ENCODE measurements at regions not wholly inside any gene's neighbourhood (a gene's known extent, or its start where the extent isn't known, plus 50 kb on each side); places are given as distances from the start of the nearest gene placed in this dataset.

DNA sequence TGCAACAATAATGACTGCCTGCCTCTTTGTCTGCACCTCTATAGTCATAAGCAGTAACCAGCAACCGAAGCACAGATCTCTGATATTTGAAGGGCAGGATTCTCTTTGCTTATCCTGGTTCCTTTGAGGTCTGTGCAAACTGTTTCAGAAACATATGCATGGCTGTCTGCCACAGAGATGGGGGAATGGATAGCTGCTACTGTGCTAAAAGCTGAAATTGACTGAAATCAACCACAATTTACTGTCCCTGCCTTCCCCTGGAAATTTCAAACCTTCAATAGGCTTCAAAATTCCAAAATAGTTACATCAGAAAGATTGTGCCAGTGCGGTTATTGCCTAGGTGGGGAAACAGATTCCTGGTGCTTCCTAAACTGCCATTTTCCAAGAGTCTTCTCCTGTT, 136.8 kb upstream of the GORAB start:
- DNase-seq (ENCODE audit: low read depth in 1 of 2, low spot score in 2 of 2) (no peak), FAIRE-seq (no peak)
- Histone ChIP-seq H3K23ac (ENCODE audit: insufficient read length) (no peak overlapping the region), H3K79me1 (ENCODE audit: low read depth, low read length) (no peaks in the 10 kb centered on the region), H3K56ac (replicated peaks; ENCODE audit: insufficient read length, low read depth, low read length) (no peak overlapping the region), H2AFZ (ENCODE audit: low read length) (no peak overlapping the region), H3K18ac (ENCODE audit: extremely low read depth, low read length) (no peak overlapping the region), H4K91ac (replicated peaks; ENCODE audit: insufficient read length, low read length) (no peak overlapping the region), H4K5ac (ENCODE audit: insufficient read length, low read depth, low read length) (no peak overlapping the region), H2BK20ac (ENCODE audit: low read length) (no peak overlapping the region), H3K14ac (ENCODE audit: insufficient read length) (no peak overlapping the region), H2BK5ac (ENCODE audit: low read depth, low read length) (no peak overlapping the region), H3K4me1 (replicated peaks in 1 of 4; ENCODE audit: control insufficient read depth in 3 of 4, insufficient read depth in 4 of 4, low read length in 3 of 4) (peaks cover 0 to 4% (median 0%) of the 10 kb centered on the region in 4 experiments; a peak in 1 of 7 replicates), H3K4ac (replicated peaks; ENCODE audit: insufficient read length, low read depth, low read length) (no peak overlapping the region), H2AK5ac (ENCODE audit: low read depth, low read length) (no peak overlapping the region), H3K9ac (replicated peaks in 1 of 4; ENCODE audit: extremely low read depth in 1 of 4, low read depth in 3 of 4, low read length in 3 of 4) (no peak overlapping the region), H3K23me2 (ENCODE audit: low read depth, low read length) (no peaks in the 10 kb centered on the region), H3K79me2 (ENCODE audit: control insufficient read depth in 1 of 2, insufficient read depth in 2 of 2, low read length in 2 of 2) (no peaks in the 10 kb centered on the region), H3K36me3 (ENCODE audit: control insufficient read depth in 2 of 4, insufficient read depth in 4 of 4, low read length in 3 of 4) (no peaks in the 10 kb centered on the region), H4K8ac (ENCODE audit: extremely low read depth, insufficient read depth, low read length) (no peak overlapping the region), H3K27ac (ENCODE audit: low read depth, low read length) (no peak overlapping the region), H3K27me3 (replicated peaks in 1 of 4; ENCODE audit: control insufficient read depth in 3 of 4, extremely low read depth in 1 of 4, insufficient read depth in 3 of 4, low read length in 3 of 4) (no peaks in the 10 kb centered on the region), H2BK120ac (replicated peaks; ENCODE audit: low read depth, low read length) (no peak overlapping the region), H4K20me1 (replicated peaks in 1 of 2; ENCODE audit: control insufficient read depth in 1 of 2, insufficient read depth in 2 of 2, low read length in 2 of 2) (no peaks in the 10 kb centered on the region), H3K4me2 (ENCODE audit: insufficient read depth in 1 of 2, low read depth in 2 of 2, low read length in 2 of 2) (no peak overlapping the region), H3K9me3 (ENCODE audit: insufficient read depth in 2 of 2, low read depth in 1 of 2, low read length in 1 of 2) (no peaks in the 10 kb centered on the region), H3K4me3 (ENCODE audit: extremely low read depth in 1 of 4, insufficient read depth in 2 of 4, low read depth in 3 of 4, low read length in 4 of 4) (no peak overlapping the region), H2BK15ac (ENCODE audit: low read length) (no peak overlapping the region), H2BK12ac (ENCODE audit: low read depth, low read length) (no peak overlapping the region)
- CTCF ChIA-PET (ENCODE audit: partially characterized antibody), result interaction anchor here (0.8 kb wide), 1 partner anchor 63 kb away, joined by 3 read pairs; no protein-coding TSS in a partner anchor
- POLR2A ChIA-PET (ENCODE audit: partially characterized antibody), result no interaction called here
- WGBS, 2 experiments (ENCODE audit: extremely low coverage in 1 of 2, insufficient coverage in 1 of 2, insufficient read length in 1 of 2, insufficient replicate concordance in 2 of 2, low coverage in 1 of 2, low lambda C conversion rate in 2 of 2, missing lambda C conversion rate in 1 of 2), result 92% methylated on average over 2 of the region's 2 CpGs; no CpG with 5 or more reads in 1 of the 2 experiments
- TF ChIP-seq SAP30 (IDR thresholded peaks at IDR 0.05; ENCODE audit: insufficient read depth, insufficient replicate concordance, low read length) (no peak), CHD1 (IDR thresholded peaks at IDR 0.05; ENCODE audit: low read depth, low read length) (no peak), TAF7 (optimal IDR thresholded peaks at IDR 0.05; ENCODE audit: borderline replicate concordance, low read depth, low read length) (no peak), PHF8 (conservative IDR thresholded peaks at IDR 0.05; ENCODE audit: low read depth, low read length) (no peak), TCF12 (IDR thresholded peaks at IDR 0.05; ENCODE audit: low read depth, low read length) (no peak)

Measured in H1 (cell line).